Activated gamma-delta T cell treated with Interleukin-2 at 50 U/mL for 16 hours (primary cell): ENCODE measurements at regions not wholly inside any gene's neighbourhood (a gene's known extent, or its start where the extent isn't known, plus 50 kb on each side); places are given as distances from the start of the nearest gene placed in this dataset.

Experiments
- DNase-seq: peaks from one replicate; pipeline ENCODE4 v3.0.0-alpha.2; 2020

DNA sequence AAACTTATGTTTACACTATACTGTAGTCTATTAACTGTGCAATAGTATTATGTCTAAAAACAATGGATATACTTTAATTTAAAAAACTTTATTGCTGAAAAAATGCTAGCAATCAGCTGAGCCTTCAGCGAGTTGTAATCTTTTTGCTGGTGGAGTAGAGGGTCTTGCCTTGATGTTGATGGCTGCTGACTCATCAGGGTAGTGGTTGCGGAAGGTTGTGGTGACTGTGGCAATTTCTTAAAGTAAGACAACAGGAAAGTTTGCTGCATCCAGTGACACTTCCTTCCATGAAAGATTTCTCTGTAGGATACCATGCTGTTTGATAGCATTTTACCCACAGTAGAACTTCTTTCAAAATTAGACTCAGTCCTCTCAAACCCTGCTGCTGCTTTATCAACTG lies 234.7 kb upstream of the CSF3R start:
- no peak for DNase-seq

DNA sequence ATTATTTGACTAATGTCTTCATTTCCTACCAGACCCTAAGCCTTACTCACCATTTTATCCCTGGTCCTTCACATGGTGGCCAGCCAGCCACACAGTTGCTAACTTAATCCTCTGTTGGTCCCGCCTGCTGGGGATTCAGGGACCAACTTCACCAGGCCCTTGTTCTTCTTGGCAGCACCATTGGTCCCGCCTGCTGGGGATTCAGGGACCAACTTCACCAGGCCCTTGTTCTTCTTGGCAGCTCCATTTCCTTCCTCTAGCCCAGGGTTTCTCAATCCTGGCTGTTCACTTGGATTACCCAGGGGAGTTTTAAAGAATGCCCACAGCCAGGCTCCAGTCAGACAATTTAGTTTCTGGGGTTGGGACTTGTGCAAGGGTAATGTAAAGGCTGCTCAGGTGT lies 233.1 kb upstream of the CSF3R start:
- no peak for DNase-seq

DNA sequence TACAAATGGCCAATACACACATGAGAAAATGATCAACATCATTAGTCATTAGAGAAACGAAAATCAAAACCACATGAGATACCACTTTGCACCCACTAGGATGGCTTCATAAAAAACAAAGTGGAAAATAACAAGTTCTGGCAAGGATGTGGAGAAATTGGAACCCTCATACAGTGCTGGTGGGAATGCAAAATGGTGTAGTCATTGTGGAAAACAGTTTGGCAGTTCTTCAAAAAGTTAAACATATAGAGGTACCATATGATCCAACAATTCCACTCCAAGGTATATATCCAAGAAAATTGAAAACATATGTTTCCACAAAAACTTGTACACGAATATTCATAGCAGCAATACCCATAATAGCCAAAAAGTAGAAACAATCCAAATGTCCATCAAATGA lies 231.6 kb upstream of the CSF3R start:
- DNase-seq: no peak

DNA sequence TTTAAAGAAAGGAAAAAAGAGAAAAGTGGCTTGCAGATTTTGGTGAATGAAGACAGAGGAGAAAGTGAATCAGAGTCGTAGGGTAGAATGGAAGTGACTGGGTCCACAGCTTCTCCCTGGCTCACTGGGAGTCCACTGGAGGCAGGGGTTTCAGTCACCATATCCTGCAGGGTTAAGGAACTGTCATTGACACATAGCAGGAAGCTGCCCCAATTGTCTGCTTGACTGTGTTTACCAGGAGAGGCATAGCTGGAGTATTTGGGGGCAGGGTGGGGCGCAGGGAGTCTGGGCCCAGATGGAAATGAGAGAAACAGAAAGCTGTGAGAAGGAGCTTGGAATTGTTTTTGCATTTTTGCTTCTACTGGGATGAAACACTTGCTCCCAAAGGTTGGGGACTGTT lies 228.8 kb upstream of the CSF3R start:
- DNase-seq: no peak

DNA sequence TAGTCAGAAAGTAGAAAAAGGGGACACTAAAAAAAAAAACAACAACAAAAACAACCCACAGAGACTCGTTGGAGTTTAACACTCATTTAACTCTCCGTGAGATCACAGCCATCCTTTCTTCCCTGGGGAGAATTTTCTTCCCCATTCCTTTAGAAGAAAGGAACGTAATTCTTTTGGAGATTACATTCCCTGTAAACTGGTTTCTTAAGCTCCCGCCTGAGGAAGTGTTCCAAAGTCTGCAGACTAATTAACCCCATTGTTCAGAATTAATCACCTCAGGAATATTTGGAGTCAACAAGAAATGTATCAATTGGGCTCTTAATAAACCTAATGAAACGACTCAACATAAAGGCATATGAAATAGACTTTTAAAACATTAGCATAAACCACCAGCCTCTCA lies 228.2 kb upstream of the CSF3R start:
- DNase-seq: no peak

DNA sequence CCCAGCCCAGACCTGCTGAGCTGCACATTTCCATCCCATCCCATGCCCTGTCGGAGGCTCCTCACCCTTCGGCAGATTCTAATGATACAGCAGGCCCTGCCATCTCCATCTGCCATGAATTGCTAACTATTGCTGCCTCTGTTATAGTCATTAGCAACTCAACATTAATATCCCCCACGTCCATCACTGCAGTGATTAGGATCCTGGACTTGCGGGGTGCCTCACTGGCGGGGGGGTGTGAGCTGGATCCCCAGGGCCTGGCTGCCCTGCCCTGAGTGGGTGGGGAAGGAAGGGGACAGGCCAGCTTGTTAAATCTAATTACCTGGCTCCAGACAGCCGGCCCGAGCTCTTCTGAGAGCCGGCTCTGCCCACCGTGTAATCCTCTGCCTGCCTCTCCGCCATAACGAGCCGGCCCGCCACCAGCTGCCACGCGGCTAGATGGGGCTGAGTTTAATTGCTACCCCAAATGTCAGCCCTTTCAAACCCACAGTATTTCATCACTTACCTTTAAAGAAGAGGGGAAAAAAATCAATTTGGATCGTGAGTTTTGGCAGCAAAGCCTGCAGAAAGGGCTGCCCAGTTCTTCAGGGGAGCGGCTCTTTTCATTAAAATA lies 227.3 kb upstream of the CSF3R start:
- DNase-seq: no peak

DNA sequence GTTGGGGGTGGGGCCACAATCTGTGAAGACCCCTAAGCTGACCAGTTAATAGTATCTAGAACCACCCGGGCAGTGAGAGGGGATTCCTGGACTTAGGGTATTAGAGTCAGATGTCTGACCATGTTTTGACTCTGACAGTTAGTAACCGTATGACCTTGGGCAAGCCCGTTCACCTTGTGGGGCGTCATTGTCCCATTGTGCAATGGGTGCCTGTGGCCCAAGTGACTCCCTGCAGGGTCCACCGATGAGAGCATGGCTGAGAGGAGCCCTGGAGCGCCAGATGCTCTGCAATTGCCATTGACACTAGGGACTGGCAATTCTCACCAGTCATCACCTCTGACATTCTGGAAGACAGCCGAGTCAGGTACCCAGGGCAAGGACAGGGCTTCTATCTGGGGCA lies 225.9 kb upstream of the CSF3R start:
- DNase-seq: no peak

DNA sequence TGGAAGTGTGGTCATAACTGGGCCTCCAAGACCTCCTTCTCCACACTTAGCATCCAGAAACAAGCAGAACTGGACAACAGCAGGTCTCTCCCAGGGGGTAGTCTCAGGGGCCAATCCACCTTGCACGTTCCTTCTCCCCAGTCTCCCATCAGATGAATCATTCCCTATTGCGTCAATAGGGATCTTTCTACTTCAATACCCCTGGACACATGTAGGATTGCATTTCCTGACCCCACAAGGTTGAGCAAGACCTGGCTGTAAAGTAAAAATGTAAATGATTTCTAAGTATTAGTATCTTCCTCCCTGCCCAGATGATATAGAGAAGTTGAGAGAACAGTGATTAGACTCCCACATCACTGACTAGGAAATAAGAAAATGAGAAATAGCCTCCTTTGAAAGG lies 224.5 kb upstream of the CSF3R start:
- no peak for DNase-seq

DNA sequence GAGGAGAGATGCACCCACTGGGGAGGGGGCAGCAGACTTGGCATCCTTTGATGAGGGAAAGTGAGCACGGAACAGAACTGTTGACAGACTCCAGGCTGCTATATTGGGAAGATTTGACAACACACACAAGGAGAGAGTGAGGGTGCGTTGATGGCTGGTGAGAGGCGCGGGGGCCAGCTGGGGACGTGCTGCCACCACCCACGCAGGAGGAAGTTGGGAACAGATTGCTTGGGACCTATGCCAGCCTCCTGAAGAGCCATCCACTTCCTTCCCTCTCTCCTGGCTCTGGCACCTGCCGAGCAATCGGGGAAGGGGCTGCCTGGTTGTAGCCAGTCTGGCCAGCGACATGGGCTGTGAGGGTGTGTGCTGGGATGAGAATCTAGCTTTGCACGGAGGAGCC lies 223.7 kb upstream of the CSF3R start:
- no peak for DNase-seq

DNA sequence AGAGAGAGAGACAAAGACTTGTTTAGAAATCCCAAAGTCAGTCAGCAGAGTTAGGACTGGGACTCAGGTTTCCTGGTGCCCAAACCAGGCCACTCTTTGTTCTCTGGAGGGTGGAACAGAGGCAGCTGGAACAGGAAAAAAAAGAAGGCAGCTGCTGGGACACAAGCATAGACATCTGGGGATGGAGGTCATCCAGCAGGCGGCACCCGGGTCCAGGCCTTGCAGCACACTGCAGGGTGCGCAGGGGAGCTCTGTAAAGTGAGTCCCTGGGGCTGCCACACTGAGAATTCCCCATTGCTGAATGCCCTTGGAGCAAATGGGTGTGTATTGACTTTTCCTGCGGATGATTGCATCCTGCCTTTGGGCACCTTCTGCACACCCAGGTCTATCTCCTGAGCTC lies 222.9 kb upstream of the CSF3R start:
- no peak for DNase-seq

DNA sequence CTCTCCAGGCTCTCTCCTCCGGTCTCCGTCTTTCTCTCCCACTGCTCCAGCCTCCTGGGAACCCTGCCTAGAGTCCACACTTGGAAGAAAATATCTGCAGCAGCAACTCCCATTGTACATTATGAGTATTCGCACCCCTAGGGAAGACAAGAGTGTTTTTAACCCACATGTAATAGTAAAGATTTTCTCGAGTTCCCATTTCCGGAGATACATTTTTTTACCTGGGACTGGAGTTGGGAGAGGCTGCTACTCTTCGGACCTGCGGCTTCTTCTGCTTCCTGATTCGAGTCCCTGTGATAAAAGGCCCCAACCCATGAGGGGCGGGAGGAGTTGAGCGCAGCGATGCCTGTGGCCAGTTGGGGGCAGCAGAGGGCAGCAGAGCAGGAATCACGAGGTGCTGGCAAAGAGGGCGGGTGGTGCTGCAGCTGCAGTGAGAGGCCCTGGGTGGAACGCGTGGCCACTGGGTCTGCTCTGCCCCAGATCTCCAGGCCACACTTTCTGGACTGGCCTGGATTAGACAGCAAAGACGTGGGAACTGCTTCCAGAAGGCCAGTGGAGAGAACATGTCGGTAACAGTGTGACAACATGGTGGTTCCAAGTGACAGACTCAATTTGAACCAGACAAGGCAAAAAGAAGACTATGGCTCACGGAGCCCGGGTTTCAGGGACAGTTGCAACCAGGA lies 221.0 kb upstream of the CSF3R start:
- peak; percentile 10 for DNase-seq

DNA sequence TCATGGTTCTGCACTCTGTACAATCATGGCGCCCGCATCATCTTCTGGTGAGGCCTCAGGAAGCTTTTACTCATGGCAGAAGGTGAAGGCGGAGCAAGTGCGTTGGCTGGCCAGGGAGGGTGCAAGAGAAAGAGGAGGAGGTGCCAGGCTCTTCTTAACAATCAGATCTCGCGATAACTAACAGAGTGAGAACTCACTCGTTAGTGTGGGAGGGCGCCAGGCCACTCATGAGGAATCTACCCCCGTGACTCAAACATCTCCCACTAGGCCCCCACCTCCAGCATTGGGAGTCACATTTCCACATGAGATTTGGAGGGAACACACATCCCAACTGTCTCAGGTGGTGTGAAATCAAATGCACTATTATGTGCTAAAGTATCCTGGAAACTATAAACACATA lies 220.2 kb upstream of the CSF3R start:
- no peak for DNase-seq

DNA sequence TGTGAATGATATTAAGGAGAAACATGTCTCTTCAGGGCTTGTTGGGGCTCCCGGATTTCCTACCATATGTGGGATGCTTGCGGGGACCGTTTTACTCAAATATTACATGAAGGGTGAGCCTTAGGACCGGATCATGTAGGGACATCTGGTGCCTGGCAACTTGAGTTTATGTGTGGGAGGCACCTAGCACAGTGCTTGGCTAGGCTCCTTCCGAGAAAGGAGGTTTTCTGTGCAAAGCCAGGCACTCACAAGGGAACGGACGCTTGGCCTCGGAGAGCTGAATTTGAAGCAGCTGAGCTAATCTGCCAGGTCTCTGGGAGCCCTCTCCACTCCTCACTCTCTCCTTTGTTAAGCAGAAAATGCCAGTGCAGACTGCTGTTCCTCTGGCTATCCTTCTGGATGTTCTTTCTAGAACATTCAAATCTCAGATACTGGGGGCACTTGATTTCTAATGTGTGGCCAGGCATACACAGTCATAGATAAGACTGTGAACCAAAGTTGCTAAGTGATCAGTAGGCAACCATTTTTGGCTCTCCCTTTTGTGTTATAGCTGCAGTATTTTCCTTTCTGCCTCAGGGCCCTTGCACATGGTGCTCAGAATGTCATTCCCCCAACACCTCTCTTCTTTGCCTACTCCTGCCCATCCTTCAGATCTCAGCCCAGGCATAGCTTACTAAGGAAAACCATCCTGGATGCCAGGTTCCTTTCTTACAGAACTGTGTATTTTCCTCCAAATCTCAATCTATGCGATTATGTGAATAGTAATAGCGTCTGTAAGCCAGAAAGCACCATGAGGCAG lies 216.6 kb upstream of the CSF3R start:
- DNase-seq: no peak

DNA sequence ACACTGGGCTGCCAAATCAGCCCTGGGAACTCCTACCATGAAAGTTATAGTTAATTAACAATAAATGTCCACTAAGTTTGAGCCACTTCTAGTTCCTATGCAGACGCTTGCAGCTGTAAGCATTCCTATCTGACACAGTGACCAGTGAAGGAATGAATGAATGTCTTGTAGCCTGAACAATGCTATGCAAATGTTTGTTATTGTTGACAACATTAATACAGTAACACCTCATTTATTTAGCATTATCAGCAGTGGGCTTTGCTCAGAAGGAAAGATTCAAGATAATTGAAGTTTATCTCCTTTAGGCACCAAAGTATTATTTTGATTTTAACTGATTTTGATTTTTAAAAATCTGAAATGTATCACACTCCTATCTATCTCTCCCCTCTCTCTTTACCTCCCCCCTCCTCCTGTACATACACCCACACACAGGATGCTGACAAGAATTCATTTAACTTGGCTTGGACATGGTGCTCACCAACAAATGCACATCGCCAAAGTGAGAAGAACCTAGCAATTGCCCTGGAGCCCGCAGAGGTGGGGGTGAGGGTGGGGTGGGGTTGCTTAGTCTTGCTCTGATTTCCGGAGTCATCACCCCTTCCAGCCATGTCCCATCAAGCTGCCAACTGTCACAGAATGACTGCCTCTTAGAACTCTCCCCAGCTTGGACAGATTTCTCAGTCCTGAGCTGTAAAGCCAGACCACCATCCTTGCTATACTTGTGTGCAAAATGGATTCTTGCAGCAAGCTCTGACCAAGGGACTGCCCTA lies 215.3 kb upstream of the CSF3R start:
- no peak for DNase-seq

DNA sequence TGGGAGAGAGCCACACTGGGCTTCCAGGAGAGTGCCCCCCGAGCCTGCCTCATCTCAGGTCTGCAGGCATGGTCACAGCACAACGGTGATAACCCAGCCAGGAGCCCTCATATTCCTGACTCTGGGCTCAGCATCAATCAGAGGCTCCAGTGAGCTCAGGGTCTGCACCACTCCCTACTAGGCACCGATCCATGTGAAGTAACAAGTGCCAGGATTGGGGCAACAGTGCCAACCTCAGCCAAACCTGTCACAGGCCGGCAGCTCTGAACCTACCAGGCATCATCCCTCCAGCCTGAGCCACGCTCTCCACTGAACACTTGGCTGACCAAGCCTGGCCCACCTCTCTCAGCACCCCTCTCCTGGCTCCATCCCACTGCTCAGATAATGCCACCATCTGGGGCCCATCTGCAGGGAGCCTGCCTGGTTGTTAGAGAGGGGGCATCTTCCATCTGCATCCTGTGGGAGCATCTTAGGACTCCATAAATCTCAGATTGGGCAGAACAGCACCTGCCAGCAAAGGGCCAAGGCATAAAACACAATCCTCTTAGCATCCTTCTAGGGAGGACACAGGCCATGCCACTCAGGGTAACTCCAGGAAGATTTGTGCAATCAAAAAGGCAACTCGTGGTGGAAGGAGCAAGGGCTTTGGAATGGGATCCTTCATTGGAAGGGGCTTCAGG lies 213.7 kb upstream of the CSF3R start:
- no peak for DNase-seq

DNA sequence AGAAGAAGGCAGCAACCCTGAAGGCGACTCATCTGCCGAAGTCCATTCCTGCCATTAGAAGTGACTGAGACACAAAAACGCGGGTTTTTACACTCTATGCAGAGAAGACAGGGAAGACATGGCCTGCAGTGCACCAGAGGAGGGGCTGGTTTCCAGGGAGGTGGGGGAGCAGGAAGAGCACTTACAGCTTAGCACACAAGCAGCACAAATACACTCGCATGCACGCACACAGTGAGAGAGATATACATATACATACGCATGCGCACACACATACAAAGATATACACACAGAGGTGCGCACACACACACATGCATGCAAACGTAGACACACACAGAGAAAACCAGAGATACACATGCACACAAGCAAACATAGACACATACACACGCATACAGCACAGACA lies 210.9 kb upstream of the CSF3R start:
- DNase-seq: no peak

DNA sequence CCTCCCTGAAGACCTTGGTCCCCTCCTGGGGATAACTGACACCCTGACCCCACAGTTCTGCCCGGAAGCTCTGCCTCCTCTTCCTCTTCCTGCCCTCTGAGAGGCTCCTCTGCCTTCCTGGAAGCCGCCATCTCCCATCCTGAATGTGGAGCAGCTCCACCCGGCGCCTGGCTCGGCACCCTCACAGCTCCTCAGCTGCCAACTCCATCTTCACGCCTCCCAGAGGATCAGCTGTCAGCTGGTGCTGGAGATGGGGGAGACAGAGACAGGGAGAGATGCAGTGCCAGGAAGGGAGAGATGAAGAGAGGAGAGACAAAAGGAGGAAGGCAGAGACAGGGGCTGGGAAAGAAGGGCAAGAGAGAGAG lies 210.4 kb upstream of the CSF3R start:
- no peak for DNase-seq

DNA sequence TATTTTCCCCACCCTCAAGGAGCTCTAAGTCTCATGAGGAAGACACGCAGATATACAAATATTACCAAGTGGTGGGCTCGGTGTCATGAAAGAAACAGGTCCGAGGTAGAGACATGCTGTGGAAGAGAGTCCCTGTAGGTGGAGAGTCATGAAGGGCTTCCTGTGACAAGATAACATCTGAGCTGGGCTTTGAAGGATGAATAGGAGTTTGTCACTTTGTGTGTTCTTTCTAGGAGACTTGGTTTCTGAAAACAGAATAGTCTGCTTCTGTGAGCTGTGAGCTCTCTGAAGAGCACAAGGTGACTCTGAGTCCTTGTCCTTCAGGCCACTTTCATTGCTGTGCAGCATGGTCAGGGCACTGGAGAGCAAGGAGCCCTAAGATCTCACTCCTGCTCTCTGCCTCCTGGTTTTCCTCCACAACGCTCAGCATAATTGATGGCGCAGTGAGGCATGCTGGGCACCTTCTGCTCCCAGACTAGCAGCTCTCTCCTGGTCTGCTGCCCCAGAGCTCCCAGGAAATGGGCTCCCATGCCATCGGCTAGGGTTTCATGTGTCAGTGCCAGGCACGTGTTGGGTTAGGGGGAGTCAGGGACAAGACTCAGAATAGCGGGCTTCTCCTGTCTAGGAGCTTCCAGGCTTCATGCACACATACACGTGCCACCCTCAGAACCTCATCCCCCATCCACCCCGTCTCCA lies 209.9 kb upstream of the CSF3R start:
- no peak for DNase-seq

DNA sequence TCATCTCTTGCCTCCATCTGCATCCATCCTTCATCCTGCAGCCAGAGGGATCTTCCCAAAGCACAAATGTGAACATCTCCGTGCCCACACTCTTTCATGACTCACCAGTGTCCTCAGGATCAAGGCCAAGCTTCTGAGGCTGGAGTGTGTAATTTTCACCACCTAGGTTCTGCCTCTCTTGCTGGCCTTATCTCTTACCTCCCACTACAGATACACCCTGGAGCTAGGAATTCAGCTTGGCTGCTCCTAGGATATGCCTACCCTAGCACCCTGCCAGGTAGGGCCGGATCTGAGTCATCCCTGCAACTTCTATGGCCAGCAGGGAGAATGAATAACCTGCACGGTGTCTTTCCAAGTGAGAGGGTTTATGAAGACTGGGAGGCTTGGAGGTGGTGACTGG lies 208.7 kb upstream of the CSF3R start:
- DNase-seq: no peak

DNA sequence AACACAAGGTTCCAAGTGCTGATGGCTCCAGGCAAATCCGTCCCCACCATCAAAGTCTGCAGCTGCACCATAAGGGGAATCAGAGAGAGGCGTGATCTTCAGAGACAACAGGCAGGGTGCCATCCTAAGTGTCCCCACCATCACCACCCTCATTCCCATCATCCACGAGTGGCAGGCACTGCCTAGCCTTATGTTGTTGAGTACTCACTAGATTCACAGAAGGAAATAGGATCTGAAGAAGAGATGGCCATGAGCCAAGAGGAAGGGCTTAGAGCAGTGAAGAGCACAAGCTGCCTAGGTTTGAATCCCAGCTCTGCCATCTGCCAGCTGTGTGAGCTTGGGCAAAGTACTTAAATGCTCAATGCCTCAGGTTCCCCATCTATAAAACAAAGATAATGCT lies 207.3 kb upstream of the CSF3R start:
- no peak for DNase-seq

DNA sequence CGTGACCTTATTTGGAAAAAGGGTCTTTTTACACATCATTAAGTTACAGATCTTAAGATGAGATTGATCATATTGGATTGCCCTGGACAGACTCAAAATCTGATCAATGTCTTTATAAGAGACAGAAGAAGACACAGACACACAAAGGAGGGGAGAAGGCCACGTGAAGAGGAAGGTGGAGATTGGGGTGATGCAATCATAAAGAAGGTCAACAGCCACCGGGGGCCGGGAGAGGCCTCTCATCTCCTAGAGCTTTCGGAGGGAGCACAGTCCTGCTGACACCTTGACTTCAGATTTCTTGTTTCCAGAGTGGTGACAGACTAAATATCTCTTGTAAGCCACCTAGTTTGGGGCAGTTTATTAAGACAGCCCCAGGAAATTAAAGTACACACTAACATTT lies 204.6 kb upstream of the CSF3R start:
- no peak for DNase-seq

DNA sequence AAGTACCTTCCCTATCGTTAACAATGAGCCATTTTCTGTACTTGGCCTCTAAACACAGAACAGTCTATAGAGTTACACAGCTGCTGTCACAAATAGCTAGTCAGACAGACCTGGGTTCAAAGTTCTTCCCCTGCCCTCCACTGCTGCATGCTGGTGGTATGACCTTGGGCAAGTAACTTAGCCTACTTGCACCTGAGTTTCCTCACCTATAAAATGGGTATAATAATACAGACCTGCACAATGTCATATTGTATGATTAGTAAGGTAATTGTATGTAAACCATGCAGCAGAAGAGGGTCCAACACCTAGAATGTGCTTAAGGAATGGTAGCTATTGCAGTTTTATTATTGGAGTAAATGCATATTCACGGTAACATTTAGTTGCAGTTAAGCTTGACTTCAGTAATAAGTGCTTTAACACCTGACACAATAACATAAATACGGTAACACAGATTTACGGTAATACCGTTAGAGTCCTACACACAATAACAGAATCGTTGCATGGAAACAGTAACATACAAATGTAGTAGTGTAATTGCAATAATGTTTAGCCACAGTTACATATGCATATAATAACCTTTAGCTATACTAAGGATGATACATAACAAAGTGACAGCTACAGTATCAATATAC lies 193.3 kb upstream of the CSF3R start:
- no peak for DNase-seq
